H9 (cell line): ENCODE measurements at regions not wholly inside any gene's neighbourhood (a gene's known extent, or its start where the extent isn't known, plus 50 kb on each side); places are given as distances from the start of the nearest gene placed in this dataset.

Source experiments
- DNase-seq: peaks from one replicate; pipeline ENCODE4 v3.0.0-alpha.2; 2017
- H2AFZ ChIP-seq: one replicate; pipeline ENCODE4 v1.6.1; 2013; ENCODE audit warnings: mild to moderate bottlenecking, low read length, control low read depth, moderate library complexity
- H2AK5ac ChIP-seq: 2 replicates; pipeline ENCODE4 v1.6.1; 2013; ENCODE audit warnings: low read length, control low read depth, mixed read lengths; ENCODE audit not compliant: insufficient read length
- H2BK120ac ChIP-seq: one replicate; pipeline ENCODE4 v1.6.1; 2013; ENCODE audit warnings: low read depth, mild to moderate bottlenecking, low read length, control low read depth, inconsistent platforms; ENCODE audit not compliant: poor library complexity, severe bottlenecking
- H2BK12ac ChIP-seq: 2 replicates; pipeline ENCODE4 v1.6.1; 2013; ENCODE audit warnings: low read length, control low read depth, mixed read lengths, low read depth; ENCODE audit not compliant: insufficient read length
- H2BK15ac ChIP-seq: 2 replicates; pipeline ENCODE4 v1.6.1; 2013; ENCODE audit warnings: low read depth, low read length, control low read depth
- H2BK20ac ChIP-seq: one replicate; pipeline ENCODE4 v1.6.1; 2013; ENCODE audit warnings: low read depth, mild to moderate bottlenecking, low read length, control low read depth, inconsistent platforms; ENCODE audit not compliant: poor library complexity, severe bottlenecking
- H2BK5ac ChIP-seq: 2 replicates; pipeline ENCODE4 v1.6.1; 2013; ENCODE audit warnings: low read length, control low read depth, mixed read lengths; ENCODE audit not compliant: insufficient read length
- H3K14ac ChIP-seq: 2 replicates; pipeline ENCODE4 v1.6.1; 2013; ENCODE audit warnings: low read length, control low read depth; ENCODE audit not compliant: insufficient read depth
- H3K18ac ChIP-seq: 2 replicates; pipeline ENCODE4 v1.6.1; 2013; ENCODE audit warnings: low read depth, mild to moderate bottlenecking, mixed read lengths, low read length, control low read depth; ENCODE audit not compliant: insufficient read length
- H3K23ac ChIP-seq: 2 replicates; pipeline ENCODE4 v1.6.1; 2013; ENCODE audit warnings: low read length, control low read depth, mixed read lengths, low read depth; ENCODE audit not compliant: insufficient read length
- H3K23me2 ChIP-seq: 2 replicates; pipeline ENCODE4 v1.6.1; 2013; ENCODE audit warnings: low read depth, mild to moderate bottlenecking, mixed read lengths, low read length, control low read depth; ENCODE audit not compliant: insufficient read length, poor library complexity, severe bottlenecking
- H3K27ac ChIP-seq: 2 replicates; pipeline ENCODE4 v1.5.1; 2013; ENCODE audit warnings: low read length, control low read depth, mixed read lengths, low read depth; ENCODE audit not compliant: insufficient read length
- H3K27me3 ChIP-seq: 2 replicates; pipeline ENCODE4 v1.6.1; 2013; ENCODE audit warnings: low read length, control low read depth, inconsistent platforms; ENCODE audit not compliant: insufficient read depth
- H3K4ac ChIP-seq: 2 replicates; pipeline ENCODE4 v1.6.1; 2013; ENCODE audit warnings: low read depth, mild to moderate bottlenecking, control low read depth, inconsistent platforms, low read length, moderate library complexity
- H3K4me1 ChIP-seq: 2 replicates; pipeline ENCODE4 v1.6.1; 2013; ENCODE audit warnings: low read length, control low read depth, inconsistent platforms; ENCODE audit not compliant: insufficient read depth
- H3K4me2 ChIP-seq: 2 replicates; pipeline ENCODE4 v1.6.1; 2013; ENCODE audit warnings: low read length, control low read depth, mixed read lengths; ENCODE audit not compliant: insufficient read length, insufficient read depth
- H3K56ac ChIP-seq: 2 replicates; pipeline ENCODE4 v1.6.1; 2013; ENCODE audit warnings: low read depth, mild to moderate bottlenecking, mixed read lengths, low read length, control low read depth; ENCODE audit not compliant: insufficient read length
- H3K79me1 ChIP-seq: 2 replicates; pipeline ENCODE4 v1.6.1; 2013; ENCODE audit warnings: low read depth, mild to moderate bottlenecking, moderate library complexity, low read length, control low read depth, inconsistent platforms; ENCODE audit not compliant: insufficient read depth, poor library complexity, severe bottlenecking
- H3K79me2 ChIP-seq: 2 replicates; pipeline ENCODE4 v1.6.1; 2013; ENCODE audit warnings: low read length, control low read depth, inconsistent platforms; ENCODE audit not compliant: insufficient read depth
- H3K9ac ChIP-seq: 2 replicates; pipeline ENCODE4 v1.6.1; 2013; ENCODE audit warnings: low read length, control low read depth, mixed read lengths; ENCODE audit not compliant: insufficient read length; ENCODE audit errors: extremely low read depth
- H3K9me3 ChIP-seq: one replicate; pipeline ENCODE4 v1.6.1; 2013; ENCODE audit warnings: low read depth, low read length, inconsistent platforms; ENCODE audit not compliant: control insufficient read depth
- H3T11ph ChIP-seq: one replicate; pipeline ENCODE4 v1.6.1; 2013; ENCODE audit warnings: mild to moderate bottlenecking, low read length, control low read depth, inconsistent platforms
- H4K20me1 ChIP-seq: one replicate; pipeline ENCODE4 v1.6.1; 2013; ENCODE audit not compliant: control insufficient read depth, insufficient read length, insufficient read depth
- H4K5ac ChIP-seq: 2 replicates; pipeline ENCODE4 v1.6.1; 2013; ENCODE audit warnings: low read depth, mild to moderate bottlenecking, mixed read lengths, low read length, control low read depth; ENCODE audit not compliant: insufficient read length
- H4K8ac ChIP-seq: replicated peaks from 2 replicates; pipeline ENCODE4 v1.6.1; 2013; ENCODE audit warnings: low read length, control low read depth, mixed read lengths, low read depth; ENCODE audit not compliant: insufficient read length
- H4K91ac ChIP-seq: 2 replicates; pipeline ENCODE4 v1.6.1; 2013; ENCODE audit warnings: low read depth, mild to moderate bottlenecking, moderate library complexity, mixed read lengths, low read length, control low read depth; ENCODE audit not compliant: insufficient read length
- H3K27ac Mint-ChIP-seq, 3 experiments: 2 replicates in 2 of 3; 3 replicates in 1 of 3; pipeline ENCODE4 v1.8.0; 2020 to 2021; ENCODE audit warnings: mixed read lengths in 3 of 3, mild to moderate bottlenecking in 1 of 3, moderate library complexity in 1 of 3
- H3K27me3 Mint-ChIP-seq: 2 replicates; pipeline ENCODE4 v1.8.0; 2021; ENCODE audit warnings: low read depth, mild to moderate bottlenecking, moderate library complexity, mixed read lengths
- H3K36me3 Mint-ChIP-seq, 3 experiments: 2 replicates in 2 of 3; 3 replicates in 1 of 3; pipeline ENCODE4 v1.8.0; 2020 to 2021; ENCODE audit warnings: low read depth in 3 of 3, mixed read lengths in 3 of 3; ENCODE audit not compliant: insufficient read depth in 1 of 3
- H3K4me1 Mint-ChIP-seq, 2 experiments: 2 replicates each; pipeline ENCODE4 v1.8.0; 2020; ENCODE audit warnings: mixed read lengths in 2 of 2
- H3K4me3 Mint-ChIP-seq, 2 experiments: 2 replicates in 1 of 2; 3 replicates in 1 of 2; pipeline ENCODE4 v1.8.0; 2020 to 2021; ENCODE audit warnings: mild to moderate bottlenecking in 2 of 2, mixed read lengths in 2 of 2, moderate library complexity in 1 of 2
- H3K9me3 Mint-ChIP-seq, 2 experiments: 2 replicates in 1 of 2; 3 replicates in 1 of 2; pipeline ENCODE4 v1.8.0; 2020; ENCODE audit warnings: mild to moderate bottlenecking in 2 of 2, mixed read lengths in 2 of 2, moderate library complexity in 1 of 2
- WGBS: extraction: QIAGEN DNeasy Blood & Tissue Kit; methylation state at CpG from one replicate; pipeline ENCODE4 v1.1.7; 2013; ENCODE audit warnings: missing lambda C conversion rate, low lambda C conversion rate, mixed read lengths; ENCODE audit not compliant: insufficient read length; ENCODE audit errors: extremely low coverage; 5-methylcytosine and 5-hydroxymethylcytosine counted together
- TF ChIP-seq, protein P1 (sequence below): fragments of 200-600 bp; sonication (generic); conservative IDR thresholded peaks from 3 replicates; pipeline ENCODE4 v1.8.0; 2021; ENCODE audit warnings: antibody characterized with exemption, mild to moderate bottlenecking

- no peak overlapping the region for H3K4me2 ChIP-seq
- WGBS: no CpG with 5 or more reads among the region's 1 CpG
- H3K18ac ChIP-seq: no peak overlapping the region
- no peak overlapping the region for H2BK120ac ChIP-seq
- no peaks in the 10 kb centered on the region for H3K23me2 ChIP-seq
- H3K79me1 ChIP-seq: no peaks in the 10 kb centered on the region
- H4K5ac ChIP-seq: no peak overlapping the region
- no peak overlapping the region for H2AK5ac ChIP-seq
- no peaks in the 10 kb centered on the region for H3K27me3 ChIP-seq
- no peak overlapping the region for H3K23ac ChIP-seq
- Mint-ChIP-seq H3K27me3 (no peaks in the 10 kb centered on the region; the same call in 1 of the 2 replicates), H3K4me1 (no peaks in the 10 kb centered on the region), H3K4me3 (no peak overlapping the region), H3K9me3 (peaks cover 12 to 23% of the 10 kb centered on the region in 2 experiments), H3K36me3 (peaks cover 5 to 18% (median 7%) of the 10 kb centered on the region in 3 experiments; a peak in 5 of 7 replicates), H3K27ac (no peak overlapping the region; a peak in 1 of 7 replicates)
- no peak for DNase-seq
- H2BK5ac ChIP-seq: no peak overlapping the region
- H3K4ac ChIP-seq: no peak overlapping the region
- no peaks in the 10 kb centered on the region for H3K9me3 ChIP-seq
- H3K9ac ChIP-seq: no peak overlapping the region
- H4K8ac ChIP-seq: no peak overlapping the region
- no peaks in the 10 kb centered on the region for H3K79me2 ChIP-seq
- no peak overlapping the region for H3K56ac ChIP-seq
- no peak overlapping the region for H3K27ac ChIP-seq
- no peak overlapping the region for H2BK15ac ChIP-seq
- no peak overlapping the region for H3K14ac ChIP-seq
- no peaks in the 10 kb centered on the region for H3K4me1 ChIP-seq
- H4K20me1 ChIP-seq: no peaks in the 10 kb centered on the region
- H2AFZ ChIP-seq: no peak overlapping the region
- no peak overlapping the region for H4K91ac ChIP-seq
- H2BK12ac ChIP-seq: no peak overlapping the region
- no peak overlapping the region for H2BK20ac ChIP-seq
- no peak overlapping the region for H3T11ph ChIP-seq
- TF ChIP-seq, protein P1, sequence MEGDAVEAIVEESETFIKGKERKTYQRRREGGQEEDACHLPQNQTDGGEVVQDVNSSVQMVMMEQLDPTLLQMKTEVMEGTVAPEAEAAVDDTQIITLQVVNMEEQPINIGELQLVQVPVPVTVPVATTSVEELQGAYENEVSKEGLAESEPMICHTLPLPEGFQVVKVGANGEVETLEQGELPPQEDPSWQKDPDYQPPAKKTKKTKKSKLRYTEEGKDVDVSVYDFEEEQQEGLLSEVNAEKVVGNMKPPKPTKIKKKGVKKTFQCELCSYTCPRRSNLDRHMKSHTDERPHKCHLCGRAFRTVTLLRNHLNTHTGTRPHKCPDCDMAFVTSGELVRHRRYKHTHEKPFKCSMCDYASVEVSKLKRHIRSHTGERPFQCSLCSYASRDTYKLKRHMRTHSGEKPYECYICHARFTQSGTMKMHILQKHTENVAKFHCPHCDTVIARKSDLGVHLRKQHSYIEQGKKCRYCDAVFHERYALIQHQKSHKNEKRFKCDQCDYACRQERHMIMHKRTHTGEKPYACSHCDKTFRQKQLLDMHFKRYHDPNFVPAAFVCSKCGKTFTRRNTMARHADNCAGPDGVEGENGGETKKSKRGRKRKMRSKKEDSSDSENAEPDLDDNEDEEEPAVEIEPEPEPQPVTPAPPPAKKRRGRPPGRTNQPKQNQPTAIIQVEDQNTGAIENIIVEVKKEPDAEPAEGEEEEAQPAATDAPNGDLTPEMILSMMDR: peak; percentile 52; the same call in 2 of the 3 replicates
Measured at GRCh38 chr21:17270229-17270628, 242.6 kb upstream of the CXADR start.
